Endothelial cell of umbilical vein (primary cell): ENCODE measurements at regions not wholly inside any gene's neighbourhood (a gene's known extent, or its start where the extent isn't known, plus 50 kb on each side); places are given as distances from the start of the nearest gene placed in this dataset.

Experiments used
- BruUV-seq: library from RNA; stranded (reverse); fragments of 400-500 nt; replicated peaks from 2 replicates; lab custom pipeline; 2021; lab: Mats Ljungman, UMichigan
- CTCF ChIA-PET: fragments of 300-600, 350-600 bp; sonication (Branson Sonifier 250); formaldehyde crosslinking; loops from one replicate; lab custom pipeline; 2021; ENCODE audit warnings: antibody characterized with exemption, inconsistent platforms; lab: Charles Lee
- POLR2A ChIA-PET: fragments of 300-600, 350-600 bp; sonication (Branson Sonifier 250); formaldehyde crosslinking; loops from one replicate; lab custom pipeline; 2021; ENCODE audit warnings: antibody characterized with exemption, inconsistent platforms; lab: Charles Lee
- DNase-seq: peaks from one replicate; pipeline ENCODE4 v3.0.0-alpha.2; 2011; ENCODE audit warnings: low read depth, low spot score
- FAIRE-seq: peaks from 2 replicates; lab custom pipeline; 2011; peaks lifted over from hg19 to GRCh38; lab: Jason Lieb, UNC
- H2AFZ ChIP-seq: 2 replicates; pipeline ENCODE4 v1.6.0; 2012; ENCODE audit warnings: low read depth, low read length, control low read depth, inconsistent platforms
- H3K27ac ChIP-seq: 2 replicates; pipeline ENCODE4 v1.5.1; 2011; ENCODE audit warnings: low read depth, mild to moderate bottlenecking, control low read depth, low read length, moderate library complexity; ENCODE audit not compliant: insufficient read depth
- H3K27me3 ChIP-seq, 2 experiments: 2 replicates each; pipeline versions ENCODE4 v1.6.0 to v1.6.1; 2011; ENCODE audit warnings: low read length in 2 of 2, mixed read lengths in 1 of 2; ENCODE audit not compliant: control insufficient read depth in 2 of 2, insufficient read depth in 2 of 2
- H3K36me3 ChIP-seq, 2 experiments: 2 replicates in 1 of 2; 3 replicates in 1 of 2; pipeline ENCODE4 v1.5.1; 2011; ENCODE audit warnings: low read length in 2 of 2, mild to moderate bottlenecking in 1 of 2, moderate library complexity in 1 of 2; ENCODE audit not compliant: control insufficient read depth in 2 of 2, insufficient read depth in 2 of 2; ENCODE audit errors: extremely low read depth in 1 of 2
- H3K4me1 ChIP-seq: 3 replicates; pipeline ENCODE4 v1.5.1; 2011; ENCODE audit warnings: mild to moderate bottlenecking, low read length; ENCODE audit not compliant: control insufficient read depth, insufficient read depth; ENCODE audit errors: extremely low read depth
- H3K4me2 ChIP-seq: 2 replicates; pipeline ENCODE4 v1.6.1; 2011; ENCODE audit warnings: low read length, control low read depth, mixed read lengths; ENCODE audit not compliant: insufficient read depth
- H3K4me3 ChIP-seq, 3 experiments: fragments of 200-600 bp in 1 of 3; sonication (generic), shearing (Covaris generic) in 1 of 3; replicated peaks in 1 of 3; 2 replicates each; pipeline ENCODE4 v1.5.1; 2011 to 2016; ENCODE audit warnings: control low read depth in 3 of 3, low read length in 3 of 3, mild to moderate bottlenecking in 2 of 3, inconsistent platforms in 1 of 3, low read depth in 1 of 3, moderate library complexity in 1 of 3; ENCODE audit not compliant: insufficient read depth in 1 of 3
- H3K79me2 ChIP-seq: 2 replicates; pipeline ENCODE4 v1.6.0; 2012; ENCODE audit warnings: low read length, inconsistent platforms; ENCODE audit not compliant: control insufficient read depth, insufficient read depth
- H3K9ac ChIP-seq: replicated peaks from 2 replicates; pipeline ENCODE3; 2011; ENCODE audit warnings: low read length, control low read depth; ENCODE audit not compliant: insufficient read depth; ENCODE audit errors: extremely low read depth
- H3K9me1 ChIP-seq: replicated peaks from 3 replicates; pipeline ENCODE4 v1.6.0; 2011; ENCODE audit warnings: mild to moderate bottlenecking, low read length; ENCODE audit not compliant: control insufficient read depth, insufficient read depth; ENCODE audit errors: extremely low read depth
- H3K9me3 ChIP-seq: replicated peaks from 2 replicates; pipeline ENCODE4 v1.5.1; 2012; ENCODE audit warnings: low read length, inconsistent platforms; ENCODE audit not compliant: control insufficient read depth, insufficient read depth
- H4K20me1 ChIP-seq: replicated peaks from 2 replicates; pipeline ENCODE3; 2011; ENCODE audit warnings: mild to moderate bottlenecking, low read length; ENCODE audit not compliant: control insufficient read depth, insufficient read depth; ENCODE audit errors: extremely low read depth
- EZH2 ChIP-seq: IDR thresholded peaks from 2 replicates; pipeline ENCODE4 v1.6.1; 2012; ENCODE audit warnings: borderline replicate concordance, low read depth, mild to moderate bottlenecking, moderate library complexity, low read length, inconsistent platforms; ENCODE audit not compliant: severe bottlenecking
- FOS ChIP-seq: IDR thresholded peaks from 2 replicates; pipeline ENCODE4 v1.6.1; 2011; ENCODE audit warnings: mild to moderate bottlenecking, low read length, moderate library complexity, borderline replicate concordance; ENCODE audit not compliant: insufficient read depth
- GATA2 ChIP-seq: IDR thresholded peaks from 2 replicates; pipeline ENCODE4 v1.7.0; 2011; ENCODE audit warnings: low read depth, mild to moderate bottlenecking, moderate library complexity, mixed read lengths, low read length; ENCODE audit not compliant: insufficient read length, insufficient read depth
- JUN ChIP-seq: IDR thresholded peaks from 2 replicates; pipeline ENCODE4 v1.6.1; 2011; ENCODE audit warnings: borderline replicate concordance, low read depth; ENCODE audit not compliant: insufficient read length, insufficient read depth
- MYC ChIP-seq: IDR thresholded peaks from one replicate; pipeline ENCODE4 v1.6.1; 2011; ENCODE audit warnings: mild to moderate bottlenecking, low read depth, low read length
- POLR2A ChIP-seq: IDR thresholded peaks from 2 replicates; pipeline ENCODE4 v1.6.1; 2012; ENCODE audit warnings: low read depth, mild to moderate bottlenecking, control low read depth, low read length
- POLR2AphosphoS5 ChIP-seq: IDR thresholded peaks from 2 replicates; pipeline ENCODE4 v1.6.1; 2012; ENCODE audit warnings: low read depth, mild to moderate bottlenecking, control low read depth, low read length, moderate library complexity; ENCODE audit not compliant: insufficient read depth
- dilution Hi-C: fragments of 300-500 bp; cut with MboI; formaldehyde crosslinking; loops from one replicate; pipeline ENCODE4 v1.15.0; 2019; ENCODE audit warnings: low sequenced_read_pairs; ENCODE audit not compliant: extremely low pct_ligation_motif_present
- intact Hi-C: fragments of 100-400 bp; cut with micrococcal nuclease; formaldehyde crosslinking; loops from one replicate; pipeline ENCODE4 v1.10.0; 2022
- TF ChIP-seq, protein P1 (sequence below): IDR thresholded peaks from 2 replicates; pipeline ENCODE4 v1.6.1; 2011; ENCODE audit not compliant: insufficient read depth, insufficient read length
- TF ChIP-seq, protein P2 (sequence below), 2 donors: IDR thresholded peaks; 1 replicate in 1 of 2; 2 replicates in 1 of 2; pipeline ENCODE4 v1.5.1; 2011; ENCODE audit warnings: low read length in 2 of 2, mild to moderate bottlenecking in 2 of 2, moderate library complexity in 2 of 2, control low read depth in 1 of 2, inconsistent platforms in 1 of 2, low read depth in 1 of 2; ENCODE audit not compliant: insufficient read depth in 1 of 2; ENCODE audit errors: extremely low read depth in 1 of 2

DNA sequence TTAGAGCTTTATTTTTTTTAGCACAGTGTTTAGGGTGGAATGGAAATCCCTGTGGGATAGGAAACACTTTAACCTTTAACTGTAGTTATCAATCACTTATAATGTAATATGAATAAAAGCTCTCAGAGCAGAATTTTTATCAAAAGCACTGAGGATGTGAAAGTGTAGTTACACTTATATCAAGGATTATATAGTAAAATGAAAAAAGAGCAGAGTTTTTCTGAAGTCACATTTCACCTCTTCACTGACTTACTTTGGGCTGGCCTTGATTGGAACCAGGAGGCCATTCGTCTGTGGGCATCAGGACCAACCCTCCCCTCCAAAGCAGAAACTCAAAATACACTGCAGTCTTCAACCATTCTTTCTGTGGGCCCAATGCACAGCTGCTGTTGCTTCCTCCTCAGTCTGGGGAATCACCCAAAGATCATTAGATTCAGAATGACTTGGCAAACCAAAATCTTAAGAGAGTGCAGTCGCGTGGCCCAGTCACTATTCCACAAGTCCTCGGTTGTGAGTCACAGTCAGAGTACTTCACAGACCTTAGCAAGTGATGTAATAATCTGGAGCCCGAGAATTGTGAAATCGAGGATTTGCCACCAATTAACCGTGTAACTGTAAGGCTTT is 132.6 kb upstream of the COL8A1 start:
- Histone ChIP-seq H3K9ac (no peak overlapping the region), H3K4me2 (no peak overlapping the region), H3K79me2 (no peaks in the 10 kb centered on the region), H3K4me3 (no peak overlapping the region), H4K20me1 (no peaks in the 10 kb centered on the region), H3K4me1 (peaks cover 16% of the 10 kb centered on the region), H3K36me3 (no peaks in the 10 kb centered on the region), H3K27ac (no peak overlapping the region), H3K9me3 (no peaks in the 10 kb centered on the region), H3K27me3 (no peaks in the 10 kb centered on the region), H3K9me1 (no peaks in the 10 kb centered on the region), H2AFZ (no peak overlapping the region)
- no TSS peak for BruUV-seq
- no peak for FAIRE-seq
- dilution Hi-C loops, result no loop called here
- intact Hi-C loops, result no loop called here
- ChIA-PET POLR2A (no interaction called here), CTCF (no interaction called here)
- DNase-seq, result no peak
- TF ChIP-seq GATA2 (no peak), POLR2AphosphoS5 (no peak), JUN (no peak), MYC (no peak), FOS (no peak), POLR2A (no peak), EZH2 (no peak)
- TF ChIP-seq, protein P1, sequence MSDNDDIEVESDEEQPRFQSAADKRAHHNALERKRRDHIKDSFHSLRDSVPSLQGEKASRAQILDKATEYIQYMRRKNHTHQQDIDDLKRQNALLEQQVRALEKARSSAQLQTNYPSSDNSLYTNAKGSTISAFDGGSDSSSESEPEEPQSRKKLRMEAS, result no peak
- TF ChIP-seq, protein P2, sequence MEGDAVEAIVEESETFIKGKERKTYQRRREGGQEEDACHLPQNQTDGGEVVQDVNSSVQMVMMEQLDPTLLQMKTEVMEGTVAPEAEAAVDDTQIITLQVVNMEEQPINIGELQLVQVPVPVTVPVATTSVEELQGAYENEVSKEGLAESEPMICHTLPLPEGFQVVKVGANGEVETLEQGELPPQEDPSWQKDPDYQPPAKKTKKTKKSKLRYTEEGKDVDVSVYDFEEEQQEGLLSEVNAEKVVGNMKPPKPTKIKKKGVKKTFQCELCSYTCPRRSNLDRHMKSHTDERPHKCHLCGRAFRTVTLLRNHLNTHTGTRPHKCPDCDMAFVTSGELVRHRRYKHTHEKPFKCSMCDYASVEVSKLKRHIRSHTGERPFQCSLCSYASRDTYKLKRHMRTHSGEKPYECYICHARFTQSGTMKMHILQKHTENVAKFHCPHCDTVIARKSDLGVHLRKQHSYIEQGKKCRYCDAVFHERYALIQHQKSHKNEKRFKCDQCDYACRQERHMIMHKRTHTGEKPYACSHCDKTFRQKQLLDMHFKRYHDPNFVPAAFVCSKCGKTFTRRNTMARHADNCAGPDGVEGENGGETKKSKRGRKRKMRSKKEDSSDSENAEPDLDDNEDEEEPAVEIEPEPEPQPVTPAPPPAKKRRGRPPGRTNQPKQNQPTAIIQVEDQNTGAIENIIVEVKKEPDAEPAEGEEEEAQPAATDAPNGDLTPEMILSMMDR (IDR thresholded peaks at IDR 0.05; ENCODE audit: extremely low read depth in 1 of 2, insufficient read depth in 1 of 2, low read depth in 1 of 2, low read length in 2 of 2), result no peak
